SK-N-SH (cell line): ENCODE measurements at regions not wholly inside any gene's neighbourhood (a gene's known extent, or its start where the extent isn't known, plus 50 kb on each side); places are given as distances from the start of the nearest gene placed in this dataset.

Experiments used
- CTCF ChIA-PET: fragments of 300-600, 350-600 bp; formaldehyde crosslinking; extraction: SDS; loops from one replicate; lab custom pipeline; 2021; lab: Yijun Ruan, JAX
- POLR2A ChIA-PET: fragments of 350-600 bp; sonication (Branson Sonifier 250); formaldehyde crosslinking; extraction: SDS; loops from one replicate; lab custom pipeline; 2020; ENCODE audit warnings: antibody characterized with exemption, inconsistent platforms; lab: Yijun Ruan, JAX
- DNase-seq: peaks from one replicate; pipeline ENCODE4 v3.0.0; 2012
- H2AFZ ChIP-seq: fragments of 200-600 bp; sonication (generic); 2 replicates; pipeline ENCODE4 v1.8.1; 2016; ENCODE audit warnings: antibody characterized with exemption, mild to moderate bottlenecking, low read depth
- H3F3A ChIP-seq: fragments of 200-600 bp; sonication (generic); replicated peaks from 2 replicates; pipeline ENCODE3; 2016; ENCODE audit warnings: antibody characterized with exemption, mild to moderate bottlenecking; ENCODE audit not compliant: insufficient read depth
- H3K27ac ChIP-seq, 2 experiments: fragments of 200-500 bp in 1 of 2; fragments of 200-600 bp in 1 of 2; sonication (Bioruptor generic) in 1 of 2; sonication (generic), shearing (Covaris generic) in 1 of 2; 2 replicates each; pipeline versions ENCODE4 v1.5.1 to v1.6.1; 2014 to 2016; ENCODE audit warnings: low read depth in 2 of 2, inconsistent platforms in 1 of 2, low read length in 1 of 2, mild to moderate bottlenecking in 1 of 2, mixed read lengths in 1 of 2
- H3K27me3 ChIP-seq: fragments of 200-600 bp; sonication (generic), shearing (Covaris generic); 2 replicates; pipeline ENCODE4 v1.6.1; 2016; ENCODE audit warnings: mixed run types; ENCODE audit not compliant: insufficient read depth
- H3K36me3 ChIP-seq, 2 experiments: fragments of 200-500 bp in 1 of 2; fragments of 200-600 bp in 1 of 2; sonication (Bioruptor generic) in 1 of 2; sonication (generic) in 1 of 2; replicated peaks in 1 of 2; 2 replicates each; pipeline versions ENCODE3 to v1.5.1; 2014 to 2016; ENCODE audit warnings: low read length in 1 of 2, mild to moderate bottlenecking in 1 of 2; ENCODE audit not compliant: insufficient read depth in 2 of 2, control insufficient read depth in 1 of 2
- H3K4me1 ChIP-seq, 2 experiments: fragments of 200-500 bp in 1 of 2; fragments of 200-600 bp in 1 of 2; sonication (Bioruptor generic) in 1 of 2; sonication (generic), shearing (Covaris generic) in 1 of 2; 2 replicates each; pipeline versions ENCODE4 v1.5.1 to v1.6.1; 2014 to 2016; ENCODE audit warnings: low read depth in 1 of 2, low read length in 1 of 2, mixed run types in 1 of 2; ENCODE audit not compliant: insufficient read depth in 2 of 2, control insufficient read depth in 1 of 2
- H3K4me2 ChIP-seq: fragments of 200-600 bp; sonication (generic), shearing (Covaris generic); 2 replicates; pipeline ENCODE4 v1.6.1; 2017; ENCODE audit warnings: mixed run types
- H3K4me3 ChIP-seq, 2 experiments: fragments of 200-500 bp in 1 of 2; fragments of 200-600 bp in 1 of 2; sonication (Bioruptor generic) in 1 of 2; sonication (generic), shearing (Covaris generic) in 1 of 2; 2 replicates each; pipeline versions ENCODE4 v1.5.1 to v1.8.1; 2014 to 2016; ENCODE audit warnings: low read depth in 2 of 2, inconsistent platforms in 1 of 2, low read length in 1 of 2, mild to moderate bottlenecking in 1 of 2, mixed read lengths in 1 of 2, moderate library complexity in 1 of 2
- H3K79me2 ChIP-seq: fragments of 200-600 bp; sonication (generic); 2 replicates; pipeline ENCODE4 v1.8.1; 2017; ENCODE audit warnings: mild to moderate bottlenecking; ENCODE audit not compliant: insufficient read depth
- H3K9ac ChIP-seq: fragments of 200-600 bp; sonication (generic); 2 replicates; pipeline ENCODE4 v1.6.1; 2017; ENCODE audit warnings: mixed run types
- H3K9me2 ChIP-seq: fragments of 200-600 bp; sonication (generic); 2 replicates; pipeline ENCODE4 v1.6.1; 2017; ENCODE audit warnings: mixed run types
- H3K9me3 ChIP-seq: fragments of 200-600 bp; sonication (generic); 2 replicates; pipeline ENCODE4 v1.6.1; 2017; ENCODE audit warnings: mixed run types, mild to moderate bottlenecking, moderate library complexity
- H4K20me1 ChIP-seq: fragments of 200-600 bp; sonication (generic); 2 replicates; pipeline ENCODE4 v1.6.1; 2017; ENCODE audit warnings: mild to moderate bottlenecking, mixed run types; ENCODE audit not compliant: insufficient read depth
- CHD2 ChIP-seq: fragments of 150-350 bp; IDR thresholded peaks from 2 replicates; pipeline ENCODE4 v1.6.1; 2018; ENCODE audit warnings: low read length; ENCODE audit not compliant: partially characterized antibody
- CTCF ChIP-seq: fragments of 200-600 bp; sonication (generic); IDR thresholded peaks from 2 replicates; pipeline ENCODE4 v1.6.1; 2017; ENCODE audit warnings: antibody characterized with exemption, mild to moderate bottlenecking, moderate library complexity
- ELF1 ChIP-seq: IDR thresholded peaks from 2 replicates; pipeline ENCODE4 v1.4.0; 2012
- EZH2phosphoT487 ChIP-seq: fragments of 200-600 bp; sonication (generic); IDR thresholded peaks from 2 replicates; pipeline ENCODE4 v1.6.1; 2017; ENCODE audit warnings: low read depth, mixed run types, mild to moderate bottlenecking, antibody characterized with exemption, moderate library complexity, borderline replicate concordance
- FOSL2 ChIP-seq: IDR thresholded peaks from 2 replicates; pipeline ENCODE4 v1.4.0; 2012; ENCODE audit warnings: low read depth, mild to moderate bottlenecking, moderate library complexity, borderline replicate concordance
- IRF3 ChIP-seq: fragments of 150-350 bp; IDR thresholded peaks from 2 replicates; pipeline ENCODE4 v1.6.1; 2016; ENCODE audit warnings: mild to moderate bottlenecking, low read depth, low read length
- MAX ChIP-seq: IDR thresholded peaks from 2 replicates; pipeline ENCODE4 v1.4.0; 2012; ENCODE audit warnings: low read depth
- MXI1 ChIP-seq: IDR thresholded peaks from 2 replicates; pipeline ENCODE4 v1.6.1; 2012; ENCODE audit warnings: mild to moderate bottlenecking, low read depth, low read length, improper control_type of control experiment
- POLR2AphosphoS5 ChIP-seq: IDR thresholded peaks from 2 replicates; pipeline ENCODE4 v1.6.1; 2012; ENCODE audit warnings: low read depth, low read length
- RAD21 ChIP-seq: IDR thresholded peaks from 2 replicates; pipeline ENCODE4 v1.6.1; 2012; ENCODE audit warnings: mild to moderate bottlenecking, low read length
- RCOR1 ChIP-seq: fragments of 150-350 bp; IDR thresholded peaks from 2 replicates; pipeline ENCODE4 v1.6.1; 2017; ENCODE audit warnings: antibody characterized with exemption, low read length
- RXRA ChIP-seq: IDR thresholded peaks from 2 replicates; pipeline ENCODE4 v1.4.0; 2012; ENCODE audit warnings: low read depth, mild to moderate bottlenecking, borderline replicate concordance
- SIN3A ChIP-seq: IDR thresholded peaks from 2 replicates; pipeline ENCODE4 v1.6.1; 2012; ENCODE audit warnings: low read depth, mild to moderate bottlenecking, low read length, moderate library complexity, borderline replicate concordance
- SMC3 ChIP-seq: IDR thresholded peaks from 2 replicates; pipeline ENCODE4 v1.6.1; 2012; ENCODE audit warnings: low read depth, low read length, improper control_type of control experiment
- TEAD4 ChIP-seq: IDR thresholded peaks from 2 replicates; pipeline ENCODE4 v1.4.0; 2012; ENCODE audit warnings: mild to moderate bottlenecking, borderline replicate concordance; ENCODE audit not compliant: insufficient read depth
- USF2 ChIP-seq: fragments of 150-350 bp; IDR thresholded peaks from 2 replicates; pipeline ENCODE4 v1.6.1; 2017; ENCODE audit warnings: antibody characterized with exemption, low read length, low read depth, borderline replicate concordance
- YY1 ChIP-seq: IDR thresholded peaks from 2 replicates; pipeline ENCODE4 v1.4.0; 2012; ENCODE audit warnings: low read depth, mild to moderate bottlenecking
- WGBS: methylation state at CpG from one replicate; pipeline ENCODE4 v1.1.6; 2017; ENCODE audit warnings: low lambda C conversion rate; 5-methylcytosine and 5-hydroxymethylcytosine counted together
- TF ChIP-seq, protein P1 (sequence below): IDR thresholded peaks from 2 replicates; pipeline ENCODE4; 2012
- TF ChIP-seq, protein P2 (sequence below): IDR thresholded peaks from 2 replicates; pipeline ENCODE4 v1.4.0; 2012; ENCODE audit warnings: low read depth, borderline replicate concordance

- no peaks in the 10 kb centered on the region for H3K9me2 ChIP-seq
- H4K20me1 ChIP-seq, result peaks cover 9% of the 10 kb centered on the region; the same call in 1 of the 2 replicates
- H3K4me1 ChIP-seq, result peaks cover 31 to 34% of the 10 kb centered on the region in 2 experiments; a peak in 3 of 4 replicates
- H3K4me3 ChIP-seq, result no peak overlapping the region
- no peaks in the 10 kb centered on the region for H3K9me3 ChIP-seq
- H3K4me2 ChIP-seq, result no peak overlapping the region
- no peaks in the 10 kb centered on the region for H3K27me3 ChIP-seq
- peaks cover 94% of the 10 kb centered on the region for H3K79me2 ChIP-seq
- H3K9ac ChIP-seq, result no peak overlapping the region
- WGBS, result 96% methylated on average over 26 of the region's 34 CpGs
- H2AFZ ChIP-seq, result no peak overlapping the region
- H3K36me3 ChIP-seq, result peaks cover 0 to 15% of the 10 kb centered on the region in 2 experiments
- TF ChIP-seq FOSL2 (no peak), RXRA (no peak), IRF3 (no peak), POLR2AphosphoS5 (no peak), MAX (no peak), RCOR1 (no peak), SMC3 (no peak), CHD2 (no peak), TEAD4 (no peak), YY1 (no peak), USF2 (no peak), SIN3A (no peak), ELF1 (no peak), EZH2phosphoT487 (no peak), MXI1 (no peak), CTCF (no peak), RAD21 (no peak)
- TF ChIP-seq, protein P1, sequence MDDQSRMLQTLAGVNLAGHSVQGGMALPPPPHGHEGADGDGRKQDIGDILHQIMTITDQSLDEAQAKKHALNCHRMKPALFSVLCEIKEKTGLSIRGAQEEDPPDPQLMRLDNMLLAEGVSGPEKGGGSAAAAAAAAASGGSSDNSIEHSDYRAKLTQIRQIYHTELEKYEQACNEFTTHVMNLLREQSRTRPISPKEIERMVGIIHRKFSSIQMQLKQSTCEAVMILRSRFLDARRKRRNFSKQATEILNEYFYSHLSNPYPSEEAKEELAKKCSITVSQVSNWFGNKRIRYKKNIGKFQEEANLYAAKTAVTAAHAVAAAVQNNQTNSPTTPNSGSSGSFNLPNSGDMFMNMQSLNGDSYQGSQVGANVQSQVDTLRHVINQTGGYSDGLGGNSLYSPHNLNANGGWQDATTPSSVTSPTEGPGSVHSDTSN, result no peak
- TF ChIP-seq, protein P2, sequence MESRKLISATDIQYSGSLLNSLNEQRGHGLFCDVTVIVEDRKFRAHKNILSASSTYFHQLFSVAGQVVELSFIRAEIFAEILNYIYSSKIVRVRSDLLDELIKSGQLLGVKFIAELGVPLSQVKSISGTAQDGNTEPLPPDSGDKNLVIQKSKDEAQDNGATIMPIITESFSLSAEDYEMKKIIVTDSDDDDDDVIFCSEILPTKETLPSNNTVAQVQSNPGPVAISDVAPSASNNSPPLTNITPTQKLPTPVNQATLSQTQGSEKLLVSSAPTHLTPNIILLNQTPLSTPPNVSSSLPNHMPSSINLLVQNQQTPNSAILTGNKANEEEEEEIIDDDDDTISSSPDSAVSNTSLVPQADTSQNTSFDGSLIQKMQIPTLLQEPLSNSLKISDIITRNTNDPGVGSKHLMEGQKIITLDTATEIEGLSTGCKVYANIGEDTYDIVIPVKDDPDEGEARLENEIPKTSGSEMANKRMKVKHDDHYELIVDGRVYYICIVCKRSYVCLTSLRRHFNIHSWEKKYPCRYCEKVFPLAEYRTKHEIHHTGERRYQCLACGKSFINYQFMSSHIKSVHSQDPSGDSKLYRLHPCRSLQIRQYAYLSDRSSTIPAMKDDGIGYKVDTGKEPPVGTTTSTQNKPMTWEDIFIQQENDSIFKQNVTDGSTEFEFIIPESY, result no peak
- no peaks in the 10 kb centered on the region for H3F3A ChIP-seq
- ChIA-PET CTCF (interaction anchor here (0.6 to 16.7 kb wide), 7 partner anchors 8 to 97 kb away, joined by 3 to 364 read pairs (median 31); no protein-coding TSS in a partner anchor), POLR2A (interaction anchor here (0.6 kb wide), 1 partner anchor 18 kb away, joined by 3 read pairs; no protein-coding TSS in a partner anchor)
- DNase-seq, result no peak
- no peak overlapping the region for H3K27ac ChIP-seq
Measured at GRCh38 chr17:77402159-77402731, 261.5 kb downstream of the SEC14L1 start.
